Activated CD8-positive, alpha-beta T cell treated with anti-CD3 and anti-CD28 coated beads, Interleukin-2, amount 10 ng/mL, durations not matched to agents 7 days and 5 days (primary cell): ENCODE measurements at regions not wholly inside any gene's neighbourhood (a gene's known extent, or its start where the extent isn't known, plus 50 kb on each side); places are given as distances from the start of the nearest gene placed in this dataset.

Experiments used
- ATAC-seq: fragments of 150-1000 bp; cut with Tn5 transposase; one replicate; pipeline ENCODE4 v1.10.0; 2021; ENCODE audit warnings: moderate library complexity
- CTCF ChIA-PET: fragments of 350-600 bp; sonication (Branson Sonifier 250); formaldehyde crosslinking; loops from one replicate; lab custom pipeline; 2021; ENCODE audit warnings: antibody characterized with exemption; lab: Charles Lee
- POLR2A ChIA-PET: fragments of 350-600 bp; sonication (Branson Sonifier 250); formaldehyde crosslinking; loops from one replicate; lab custom pipeline; 2021; ENCODE audit warnings: antibody characterized with exemption; lab: Charles Lee
- DNase-seq: peaks from one replicate; pipeline ENCODE4 v3.0.0-alpha.2; 2020
- H3K27ac Mint-ChIP-seq: one replicate; pipeline ENCODE4 v1.8.0; 2021; ENCODE audit warnings: mild to moderate bottlenecking, mixed read lengths
- H3K27me3 Mint-ChIP-seq: one replicate; pipeline ENCODE4 v1.8.0; 2021; ENCODE audit warnings: low read depth, mixed read lengths
- H3K36me3 Mint-ChIP-seq: one replicate; pipeline ENCODE4 v1.8.0; 2021; ENCODE audit warnings: low read depth, mixed read lengths
- H3K4me1 Mint-ChIP-seq: one replicate; pipeline ENCODE4 v1.8.0; 2021; ENCODE audit warnings: low read depth, mixed read lengths
- H3K4me3 Mint-ChIP-seq: one replicate; pipeline ENCODE4 v1.8.0; 2021; ENCODE audit warnings: mild to moderate bottlenecking, mixed read lengths
- H3K9me3 Mint-ChIP-seq: one replicate; pipeline ENCODE4 v1.8.0; 2022; ENCODE audit warnings: mixed read lengths; ENCODE audit not compliant: insufficient read depth

- Mint-ChIP-seq H3K27ac (no peak overlapping the region), H3K36me3 (no peaks in the 10 kb centered on the region), H3K9me3 (no peaks in the 10 kb centered on the region), H3K4me1 (no peaks in the 10 kb centered on the region), H3K27me3 (peaks cover 19% of the 10 kb centered on the region), H3K4me3 (no peak overlapping the region)
- DNase-seq (no peak), ATAC-seq (no peak)
- ChIA-PET CTCF (interaction anchor here (1.1 kb wide), 1 partner anchor 65 kb away, joined by 3 read pairs; no protein-coding TSS in a partner anchor), POLR2A (no interaction called here)
Observed at GRCh38 chr4:77220828-77221613, 64.0 kb downstream of the CCNG2 start.

GRCh38 chr4:77225022-77225421 is 68.0 kb downstream of the CCNG2 start:
- CTCF ChIA-PET: interaction anchor here (1.4 kb wide), 1 partner anchor 173 kb away, joined by 3 read pairs; no protein-coding TSS in a partner anchor

GRCh38 chr4:77226939-77227705 is 70.1 kb downstream of the CCNG2 start:
- no peaks in the 10 kb centered on the region for H3K36me3 Mint-ChIP-seq
- ChIA-PET POLR2A (no interaction called here), CTCF (interaction anchor here (0.8 to 2.2 kb wide), 3 partner anchors 24 to 182 kb away, joined by 3 to 12 read pairs (median 3); no protein-coding TSS in a partner anchor)
- peaks cover 6% of the 10 kb centered on the region for H3K9me3 Mint-ChIP-seq
- H3K4me3 Mint-ChIP-seq: no peak overlapping the region
- H3K27me3 Mint-ChIP-seq: peaks cover 7% of the 10 kb centered on the region
- no peak overlapping the region for H3K27ac Mint-ChIP-seq
- DNase-seq (no peak), ATAC-seq (no peak)
- no peaks in the 10 kb centered on the region for H3K4me1 Mint-ChIP-seq

More at GRCh38 chr4:77225022-77225421, 68.0 kb downstream of the CCNG2 start:
- Mint-ChIP-seq H3K9me3 (peaks cover 6% of the 10 kb centered on the region), H3K4me1 (no peaks in the 10 kb centered on the region), H3K36me3 (no peaks in the 10 kb centered on the region), H3K4me3 (no peak overlapping the region), H3K27ac (no peak overlapping the region), H3K27me3 (peaks cover 14% of the 10 kb centered on the region)
- POLR2A ChIA-PET: no interaction called here
- DNase-seq (no peak), ATAC-seq (no peak)

GRCh38 chr4:77229433-77229832 is 72.4 kb downstream of the CCNG2 start:
- Mint-ChIP-seq H3K36me3 (no peaks in the 10 kb centered on the region), H3K4me1 (no peaks in the 10 kb centered on the region), H3K4me3 (no peak overlapping the region), H3K27me3 (peaks cover 4% of the 10 kb centered on the region), H3K27ac (no peak overlapping the region), H3K9me3 (peaks cover 6% of the 10 kb centered on the region)
- DNase-seq (no peak), ATAC-seq (no peak)
- CTCF ChIA-PET: interaction anchor here (2.3 kb wide), 1 partner anchor 10 kb away, joined by 6 read pairs; no protein-coding TSS in a partner anchor
- POLR2A ChIA-PET: no interaction called here

- DNase-seq (no peak), ATAC-seq (no peak)
- H3K27ac Mint-ChIP-seq: no peak overlapping the region
- no peaks in the 10 kb centered on the region for H3K9me3 Mint-ChIP-seq
- H3K27me3 Mint-ChIP-seq: peaks cover 4% of the 10 kb centered on the region
- CTCF ChIA-PET: no interaction called here
- H3K36me3 Mint-ChIP-seq: no peaks in the 10 kb centered on the region
- no peak overlapping the region for H3K4me3 Mint-ChIP-seq
- H3K4me1 Mint-ChIP-seq: no peaks in the 10 kb centered on the region
- POLR2A ChIA-PET: interaction anchor here (0.6 kb wide), 1 partner anchor 283 kb away, joined by 3 read pairs; no protein-coding TSS in a partner anchor
Observed at GRCh38 chr4:77232653-77233052, 75.6 kb downstream of the CCNG2 start.

- Mint-ChIP-seq H3K4me3 (no peak overlapping the region), H3K27ac (no peak overlapping the region), H3K27me3 (peaks cover 9% of the 10 kb centered on the region), H3K4me1 (no peaks in the 10 kb centered on the region), H3K36me3 (no peaks in the 10 kb centered on the region), H3K9me3 (no peaks in the 10 kb centered on the region)
- POLR2A ChIA-PET: no interaction called here
- DNase-seq (no peak), ATAC-seq (no peak)
- CTCF ChIA-PET: interaction anchor here (1.3 kb wide), 1 partner anchor 123 kb away, joined by 3 read pairs; no protein-coding TSS in a partner anchor
Observed at GRCh38 chr4:77235289-77235854, 78.4 kb downstream of the CCNG2 start.

GRCh38 chr4:77236806-77237205 is 79.8 kb downstream of the CCNG2 start:
- Mint-ChIP-seq H3K27ac (no peak overlapping the region), H3K27me3 (peaks cover 9% of the 10 kb centered on the region), H3K9me3 (no peaks in the 10 kb centered on the region), H3K4me3 (no peak overlapping the region), H3K4me1 (no peaks in the 10 kb centered on the region), H3K36me3 (no peaks in the 10 kb centered on the region)
- POLR2A ChIA-PET: no interaction called here
- CTCF ChIA-PET: interaction anchor here (1.0 to 1.7 kb wide), 2 partner anchors 47 to 121 kb away, joined by 3 read pairs; no protein-coding TSS in a partner anchor
- ATAC-seq (no peak), DNase-seq (no peak)

- ChIA-PET CTCF (interaction anchor here (0.6 to 4.8 kb wide), 12 partner anchors 10 to 193 kb away, joined by 3 to 32 read pairs (median 4); no protein-coding TSS in a partner anchor), POLR2A (no interaction called here)
- ATAC-seq: peak; percentile 77
- Mint-ChIP-seq H3K9me3 (no peaks in the 10 kb centered on the region), H3K4me1 (no peaks in the 10 kb centered on the region), H3K4me3 (no peak overlapping the region), H3K36me3 (no peaks in the 10 kb centered on the region), H3K27ac (no peak overlapping the region), H3K27me3 (peaks cover 7% of the 10 kb centered on the region)
- peak; percentile 70 for DNase-seq
Observed at GRCh38 chr4:77240469-77241066, 83.6 kb downstream of the CCNG2 start.

GRCh38 chr4:77248805-77249204 is 91.8 kb downstream of the CCNG2 start:
- no peak overlapping the region for H3K27ac Mint-ChIP-seq
- no peaks in the 10 kb centered on the region for H3K4me1 Mint-ChIP-seq
- no peaks in the 10 kb centered on the region for H3K27me3 Mint-ChIP-seq
- DNase-seq (no peak), ATAC-seq (no peak)
- no peaks in the 10 kb centered on the region for H3K36me3 Mint-ChIP-seq
- POLR2A ChIA-PET: no interaction called here
- no peaks in the 10 kb centered on the region for H3K9me3 Mint-ChIP-seq
- CTCF ChIA-PET: no interaction called here
- no peak overlapping the region for H3K4me3 Mint-ChIP-seq

GRCh38 chr4:77251751-77252150 is 94.7 kb downstream of the CCNG2 start:
- no peak for DNase-seq
- H3K36me3 Mint-ChIP-seq: no peaks in the 10 kb centered on the region
- no peak overlapping the region for H3K4me3 Mint-ChIP-seq
- H3K9me3 Mint-ChIP-seq: no peaks in the 10 kb centered on the region
- CTCF ChIA-PET: no interaction called here
- POLR2A ChIA-PET: no interaction called here
- H3K27ac Mint-ChIP-seq: no peak overlapping the region
- H3K4me1 Mint-ChIP-seq: no peaks in the 10 kb centered on the region
- H3K27me3 Mint-ChIP-seq: peaks cover 3% of the 10 kb centered on the region
- ATAC-seq: no peak

- H3K27ac Mint-ChIP-seq: no peak overlapping the region
- no peaks in the 10 kb centered on the region for H3K4me1 Mint-ChIP-seq
- no peaks in the 10 kb centered on the region for H3K36me3 Mint-ChIP-seq
- H3K9me3 Mint-ChIP-seq: no peaks in the 10 kb centered on the region
- H3K27me3 Mint-ChIP-seq: no peaks in the 10 kb centered on the region
- DNase-seq: no peak
- no peak overlapping the region for H3K4me3 Mint-ChIP-seq
- ChIA-PET CTCF (interaction anchor here (0.6 kb wide), 2 partner anchors 22 to 43 kb away, joined by 3 read pairs; no protein-coding TSS in a partner anchor), POLR2A (no interaction called here)
- no peak for ATAC-seq
Observed at GRCh38 chr4:77263247-77263646, 106.2 kb downstream of the CCNG2 start.
